ENCODE measurements at regions not wholly inside any gene's neighbourhood (a gene's known extent, or its start where the extent isn't known, plus 50 kb on each side); places are given as distances from the start of the nearest gene placed in this dataset.

- Histone ChIP-seq H3K4me3 (ENCODE audit: low read length) (no peak overlapping the region), H3K36me3 (replicated peaks; ENCODE audit: insufficient read depth, low read length) (no peaks in the 10 kb centered on the region), H3K9ac (ENCODE audit: low read length) (no peak overlapping the region), H3K4me2 (ENCODE audit: low read depth, low read length) (no peak overlapping the region), H3K27ac (ENCODE audit: low read length) (no peak overlapping the region), H3F3A (ENCODE audit: insufficient read depth, low read length) (no peaks in the 10 kb centered on the region), H3K27me3 (replicated peaks; ENCODE audit: insufficient read depth, low read length) (no peaks in the 10 kb centered on the region), H3K4me1 (ENCODE audit: low read length) (no peaks in the 10 kb centered on the region), H2AFZ (ENCODE audit: low read length) (no peak overlapping the region), H3K9me2 (replicated peaks; ENCODE audit: insufficient read depth, low read length) (no peaks in the 10 kb centered on the region), H3K79me2 (ENCODE audit: low read length) (no peaks in the 10 kb centered on the region), H4K20me1 (ENCODE audit: insufficient read depth, low read length) (no peaks in the 10 kb centered on the region), H3K9me3 (replicated peaks; ENCODE audit: insufficient read depth, low read length) (no peaks in the 10 kb centered on the region)
- TF ChIP-seq EZH2 (optimal IDR thresholded peaks at IDR 0.05; ENCODE audit: low read depth, low read length) (no peak), EZH2phosphoT487 (IDR thresholded peaks at IDR 0.05; ENCODE audit: low read length) (no peak)
- DNase-seq = no peak
These were observed 1245.1 kb upstream of the LRRTM1 start for GRCh38 chr2:81549646-81550045.

GRCh38 chr2:81545626-81546025 lies 1241.1 kb upstream of the LRRTM1 start:
- H3K9ac ChIP-seq (ENCODE audit: low read length) = no peak overlapping the region
- TF ChIP-seq CTCF (IDR thresholded peaks at IDR 0.05; ENCODE audit: low read length) (no peak), EZH2 (optimal IDR thresholded peaks at IDR 0.05; ENCODE audit: low read depth, low read length) (no peak), EZH2phosphoT487 (IDR thresholded peaks at IDR 0.05; ENCODE audit: low read length) (no peak)
- DNase-seq = no peak
- no peaks in the 10 kb centered on the region for H3F3A ChIP-seq (ENCODE audit: insufficient read depth, low read length)
- H3K4me3 ChIP-seq (ENCODE audit: low read length) = no peak overlapping the region
- no peak overlapping the region for H3K4me2 ChIP-seq (ENCODE audit: low read depth, low read length)
- no peaks in the 10 kb centered on the region for H3K9me3 ChIP-seq (replicated peaks; ENCODE audit: insufficient read depth, low read length)
- H3K27ac ChIP-seq (ENCODE audit: low read length) = no peak overlapping the region
- H4K20me1 ChIP-seq (ENCODE audit: insufficient read depth, low read length) = no peaks in the 10 kb centered on the region
- no peaks in the 10 kb centered on the region for H3K79me2 ChIP-seq (ENCODE audit: low read length)
- H3K27me3 ChIP-seq (replicated peaks; ENCODE audit: insufficient read depth, low read length) = no peaks in the 10 kb centered on the region
- no peak overlapping the region for H2AFZ ChIP-seq (ENCODE audit: low read length)
- H3K4me1 ChIP-seq (ENCODE audit: low read length) = no peaks in the 10 kb centered on the region
- H3K36me3 ChIP-seq (replicated peaks; ENCODE audit: insufficient read depth, low read length) = no peaks in the 10 kb centered on the region
- no peaks in the 10 kb centered on the region for H3K9me2 ChIP-seq (replicated peaks; ENCODE audit: insufficient read depth, low read length)

- no peaks in the 10 kb centered on the region for H3K9me2 ChIP-seq (replicated peaks; ENCODE audit: insufficient read depth, low read length)
- H3K4me1 ChIP-seq (ENCODE audit: low read length) = no peaks in the 10 kb centered on the region
- no peak overlapping the region for H2AFZ ChIP-seq (ENCODE audit: low read length)
- TF ChIP-seq EZH2 (optimal IDR thresholded peaks at IDR 0.05; ENCODE audit: low read depth, low read length) (no peak), CTCF (IDR thresholded peaks at IDR 0.05; ENCODE audit: low read length) (no peak), EZH2phosphoT487 (IDR thresholded peaks at IDR 0.05; ENCODE audit: low read length) (no peak)
- H3K36me3 ChIP-seq (replicated peaks; ENCODE audit: insufficient read depth, low read length) = no peaks in the 10 kb centered on the region
- DNase-seq = no peak
- no peaks in the 10 kb centered on the region for H4K20me1 ChIP-seq (ENCODE audit: insufficient read depth, low read length)
- no peak overlapping the region for H3K9ac ChIP-seq (ENCODE audit: low read length)
- no peaks in the 10 kb centered on the region for H3F3A ChIP-seq (ENCODE audit: insufficient read depth, low read length)
- no peaks in the 10 kb centered on the region for H3K79me2 ChIP-seq (ENCODE audit: low read length)
- no peaks in the 10 kb centered on the region for H3K9me3 ChIP-seq (replicated peaks; ENCODE audit: insufficient read depth, low read length)
- H3K27me3 ChIP-seq (replicated peaks; ENCODE audit: insufficient read depth, low read length) = no peaks in the 10 kb centered on the region
- no peak overlapping the region for H3K27ac ChIP-seq (ENCODE audit: low read length)
- H3K4me2 ChIP-seq (ENCODE audit: low read depth, low read length) = no peak overlapping the region
- no peak overlapping the region for H3K4me3 ChIP-seq (ENCODE audit: low read length)
These were observed 1237.6 kb upstream of the LRRTM1 start for GRCh38 chr2:81542119-81542518.

GRCh38 chr2:81529944-81530343 lies 1225.4 kb upstream of the LRRTM1 start:
- no peak for TF ChIP-seq EZH2 (optimal IDR thresholded peaks at IDR 0.05; ENCODE audit: low read depth, low read length)
- TF ChIP-seq CTCF (IDR thresholded peaks at IDR 0.05; ENCODE audit: low read length) = no peak
- no peak for TF ChIP-seq EZH2phosphoT487 (IDR thresholded peaks at IDR 0.05; ENCODE audit: low read length)

More at GRCh38 chr2:81529944-81530343, 1225.4 kb upstream of the LRRTM1 start:
- Histone ChIP-seq H2AFZ (ENCODE audit: low read length) (no peak overlapping the region), H3K9me2 (replicated peaks; ENCODE audit: insufficient read depth, low read length) (no peaks in the 10 kb centered on the region), H3F3A (ENCODE audit: insufficient read depth, low read length) (no peaks in the 10 kb centered on the region), H4K20me1 (ENCODE audit: insufficient read depth, low read length) (no peaks in the 10 kb centered on the region), H3K9me3 (replicated peaks; ENCODE audit: insufficient read depth, low read length) (no peaks in the 10 kb centered on the region), H3K9ac (ENCODE audit: low read length) (no peak overlapping the region), H3K4me1 (ENCODE audit: low read length) (no peaks in the 10 kb centered on the region), H3K27ac (ENCODE audit: low read length) (no peak overlapping the region), H3K27me3 (replicated peaks; ENCODE audit: insufficient read depth, low read length) (no peaks in the 10 kb centered on the region), H3K36me3 (replicated peaks; ENCODE audit: insufficient read depth, low read length) (no peaks in the 10 kb centered on the region), H3K4me3 (ENCODE audit: low read length) (no peak overlapping the region), H3K79me2 (ENCODE audit: low read length) (no peaks in the 10 kb centered on the region), H3K4me2 (ENCODE audit: low read depth, low read length) (no peak overlapping the region)
- no peak for DNase-seq
